ENCODE measurements at regions not wholly inside any gene's neighbourhood (a gene's known extent, or its start where the extent isn't known, plus 50 kb on each side); places are given as distances from the start of the nearest gene placed in this dataset.

DNA sequence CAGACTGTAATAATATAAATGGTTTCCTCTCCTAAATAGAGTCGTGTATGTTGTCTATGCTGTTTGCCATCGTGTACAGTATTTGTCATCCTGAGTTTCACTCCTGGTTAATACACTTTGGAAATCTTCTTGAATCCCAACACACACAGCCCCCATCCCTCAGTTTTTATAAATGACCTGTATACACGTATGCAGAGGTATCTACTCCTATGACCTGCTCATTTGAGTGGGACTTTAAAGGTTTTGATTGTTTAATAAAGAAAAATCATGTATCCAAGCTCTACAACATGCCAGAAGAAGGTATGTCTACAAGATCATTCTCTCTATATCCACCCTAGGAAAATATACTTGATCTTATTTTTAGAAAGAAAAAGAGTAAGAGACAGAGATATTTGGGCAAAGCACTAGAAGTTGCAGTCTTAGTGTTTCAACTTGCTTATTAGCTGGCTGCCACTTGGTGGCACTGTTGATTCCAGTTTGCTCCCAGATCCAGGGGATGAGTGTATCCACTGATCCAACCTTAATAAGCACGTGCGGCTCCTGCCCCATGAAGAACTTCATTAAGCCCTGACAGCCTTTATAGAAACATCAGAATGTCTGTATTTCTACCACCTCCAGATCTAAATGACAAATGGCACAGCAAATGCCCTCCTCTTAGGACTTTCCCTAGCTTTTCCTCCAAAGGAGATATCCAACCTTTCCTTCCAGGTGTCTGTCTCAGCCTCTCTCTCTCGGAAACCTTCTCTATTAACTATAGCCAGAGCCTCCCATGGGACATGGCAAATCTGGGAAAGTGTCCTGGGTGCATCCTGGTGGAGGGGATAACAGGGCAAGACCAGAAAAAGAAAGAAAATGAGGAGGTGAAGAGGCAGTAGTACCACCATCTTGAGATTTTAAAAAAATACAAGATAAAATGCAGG is 181.6 kb upstream of the NEBL start:
- Mint-ChIP-seq H3K27ac (no peak overlapping the region), H3K4me1 (no peaks in the 10 kb centered on the region), H3K9me3 (peaks cover 0 to 2% (median 0%) of the 10 kb centered on the region in 5 donors), H3K36me3 (no peaks in the 10 kb centered on the region), H3K4me3 (no peak overlapping the region), H3K27me3 (no peaks in the 10 kb centered on the region)
- ChIA-PET POLR2A (no interaction called here), CTCF (no interaction called here)
- H3K27me3 ChIP-seq (ENCODE audit: insufficient read depth, low read length, poor library complexity, severe bottlenecking): no peaks in the 10 kb centered on the region
- H3K27ac ChIP-seq (ENCODE audit: low read depth, low read length): no peak overlapping the region
- H3K4me3 ChIP-seq (ENCODE audit: low read length): no peak overlapping the region
- H3K4me1 ChIP-seq (ENCODE audit: insufficient read depth, low read length): no peaks in the 10 kb centered on the region
- DNase-seq: no peak
- H3K9me3 ChIP-seq (ENCODE audit: low read length): no peaks in the 10 kb centered on the region
- H3K36me3 ChIP-seq (ENCODE audit: insufficient read depth, low read length): no peaks in the 10 kb centered on the region

DNA sequence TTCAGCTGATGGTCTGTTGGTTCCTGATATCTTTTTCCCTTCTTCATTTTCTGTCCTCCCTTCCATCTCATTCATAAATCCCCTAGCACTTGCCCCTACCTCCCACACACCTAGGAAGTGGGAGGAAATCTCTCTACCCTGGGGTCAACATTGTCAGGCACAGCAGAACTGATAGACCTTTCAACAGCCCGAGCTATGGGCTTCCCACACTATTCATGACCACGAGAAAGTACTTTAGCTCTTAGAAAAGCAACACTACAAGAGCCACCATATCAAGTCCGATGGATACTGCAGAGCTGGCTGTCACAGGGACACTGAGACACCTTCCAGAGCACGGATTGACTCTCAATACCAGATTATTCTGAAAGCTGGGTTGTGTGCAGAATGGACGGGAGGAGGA is 180.6 kb upstream of the NEBL start:
- no peaks in the 10 kb centered on the region for H3K9me3 ChIP-seq (ENCODE audit: low read length)
- ChIA-PET POLR2A (no interaction called here), CTCF (no interaction called here)
- no peaks in the 10 kb centered on the region for H3K27me3 ChIP-seq (ENCODE audit: insufficient read depth, low read length, poor library complexity, severe bottlenecking)
- Mint-ChIP-seq H3K27ac (no peak overlapping the region), H3K36me3 (no peaks in the 10 kb centered on the region), H3K4me3 (no peak overlapping the region), H3K27me3 (no peaks in the 10 kb centered on the region), H3K4me1 (no peaks in the 10 kb centered on the region), H3K9me3 (peaks cover 0 to 5% (median 0%) of the 10 kb centered on the region in 5 donors)
- H3K27ac ChIP-seq (ENCODE audit: low read depth, low read length): no peak overlapping the region
- H3K4me1 ChIP-seq (ENCODE audit: insufficient read depth, low read length): no peaks in the 10 kb centered on the region
- H3K4me3 ChIP-seq (ENCODE audit: low read length): no peak overlapping the region
- DNase-seq: no peak
- no peaks in the 10 kb centered on the region for H3K36me3 ChIP-seq (ENCODE audit: insufficient read depth, low read length)

DNA sequence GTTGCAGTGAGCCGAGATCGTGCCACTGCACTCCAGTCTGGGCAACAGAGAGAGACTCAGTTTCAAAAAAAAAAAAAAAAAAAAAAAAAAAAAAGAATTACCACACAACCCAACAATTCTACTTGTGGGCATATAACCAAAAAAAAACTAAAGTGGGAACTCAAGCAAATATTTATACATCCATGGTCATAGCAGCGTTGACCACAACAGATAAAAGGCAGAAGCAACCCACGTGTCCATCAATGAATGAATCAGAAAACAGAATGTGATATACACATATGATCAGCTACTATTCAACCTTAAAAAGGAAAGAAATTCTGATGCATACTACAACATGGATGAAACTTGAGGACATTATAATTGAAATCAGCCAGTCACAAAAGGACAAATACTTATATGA is 179.3 kb upstream of the NEBL start:
- Histone ChIP-seq H3K4me1 (ENCODE audit: insufficient read depth, low read length) (no peaks in the 10 kb centered on the region), H3K9me3 (ENCODE audit: low read length) (no peaks in the 10 kb centered on the region), H3K27me3 (ENCODE audit: insufficient read depth, low read length, poor library complexity, severe bottlenecking) (no peaks in the 10 kb centered on the region), H3K36me3 (ENCODE audit: insufficient read depth, low read length) (no peaks in the 10 kb centered on the region), H3K4me3 (ENCODE audit: low read length) (no peak overlapping the region), H3K27ac (ENCODE audit: low read depth, low read length) (no peak overlapping the region)
- ChIA-PET POLR2A (no interaction called here), CTCF (no interaction called here)
- Mint-ChIP-seq H3K9me3 (peaks cover 0 to 5% (median 0%) of the 10 kb centered on the region in 5 donors), H3K4me1 (no peaks in the 10 kb centered on the region), H3K36me3 (no peaks in the 10 kb centered on the region), H3K27me3 (no peaks in the 10 kb centered on the region), H3K27ac (no peak overlapping the region), H3K4me3 (no peak overlapping the region)
- no peak for DNase-seq

DNA sequence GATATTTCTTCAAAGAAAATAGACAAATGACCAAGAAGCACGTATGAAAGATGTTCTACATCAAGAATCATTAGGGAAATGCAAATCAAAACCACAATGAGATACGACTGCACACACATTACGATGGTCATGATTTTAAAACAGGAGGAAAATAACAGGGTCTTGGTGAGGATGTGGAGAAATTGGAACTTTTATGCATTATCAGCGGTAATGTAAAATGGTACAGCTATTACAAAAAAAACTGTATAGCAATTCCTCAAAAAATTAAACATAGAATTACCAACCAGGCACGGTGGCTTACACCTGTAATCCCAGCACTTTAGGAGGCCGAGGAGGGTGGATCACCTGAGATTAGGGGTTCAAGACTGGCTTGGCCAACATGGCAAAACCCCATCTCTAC is 178.8 kb upstream of the NEBL start:
- no peaks in the 10 kb centered on the region for H3K27me3 ChIP-seq (ENCODE audit: insufficient read depth, low read length, poor library complexity, severe bottlenecking)
- H3K27me3 Mint-ChIP-seq: no peaks in the 10 kb centered on the region
- H3K4me3 ChIP-seq (ENCODE audit: low read length): no peak overlapping the region
- H3K4me1 ChIP-seq (ENCODE audit: insufficient read depth, low read length): no peaks in the 10 kb centered on the region
- H3K36me3 ChIP-seq (ENCODE audit: insufficient read depth, low read length): no peaks in the 10 kb centered on the region
- H3K27ac ChIP-seq (ENCODE audit: low read depth, low read length): no peak overlapping the region
- no peak for DNase-seq
- H3K9me3 ChIP-seq (ENCODE audit: low read length): no peaks in the 10 kb centered on the region
- ChIA-PET POLR2A (no interaction called here), CTCF (no interaction called here)
- no peaks in the 10 kb centered on the region for H3K36me3 Mint-ChIP-seq
- H3K27ac Mint-ChIP-seq: no peak overlapping the region
- H3K9me3 Mint-ChIP-seq: peaks cover 0 to 5% (median 0%) of the 10 kb centered on the region in 5 donors
- H3K4me3 Mint-ChIP-seq: no peak overlapping the region
- no peaks in the 10 kb centered on the region for H3K4me1 Mint-ChIP-seq

DNA sequence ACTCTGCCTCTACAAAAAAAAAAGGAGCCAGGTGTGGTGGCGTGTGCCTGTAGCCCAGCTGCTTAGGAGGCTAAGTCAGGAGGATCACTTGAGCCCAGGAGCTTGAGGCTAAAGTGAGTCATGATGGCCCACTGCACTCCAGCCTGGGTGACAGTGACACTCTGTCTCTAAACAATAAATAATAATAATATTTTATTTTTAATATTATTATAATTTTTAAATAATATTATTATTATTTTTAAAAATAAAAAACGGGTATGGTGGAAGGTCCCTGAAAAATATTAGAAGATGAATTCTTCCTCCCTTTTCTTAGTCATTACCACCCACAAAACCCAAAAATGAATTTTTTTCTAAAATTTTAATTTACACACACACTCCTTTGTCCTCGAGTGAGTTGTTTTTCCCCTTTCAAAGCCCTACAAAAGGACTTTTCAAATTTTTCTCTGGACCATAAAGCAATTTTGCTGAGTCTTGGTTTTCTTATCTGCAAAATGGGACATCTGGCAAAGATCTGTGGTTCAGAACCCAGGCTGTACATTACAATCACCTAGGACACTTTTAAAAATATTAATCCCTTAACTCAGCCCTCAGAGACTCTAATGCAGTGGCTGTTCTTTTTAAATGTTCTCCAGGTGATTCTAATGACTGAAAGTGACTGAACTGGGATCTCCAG is 174.0 kb upstream of the NEBL start:
- no peaks in the 10 kb centered on the region for H3K9me3 ChIP-seq (ENCODE audit: low read length)
- H3K27me3 ChIP-seq (ENCODE audit: insufficient read depth, low read length, poor library complexity, severe bottlenecking): no peaks in the 10 kb centered on the region
- H3K36me3 ChIP-seq (ENCODE audit: insufficient read depth, low read length): no peaks in the 10 kb centered on the region
- Mint-ChIP-seq H3K4me3 (no peak overlapping the region), H3K27me3 (no peaks in the 10 kb centered on the region), H3K9me3 (peaks cover 0 to 3% (median 0%) of the 10 kb centered on the region in 5 donors), H3K4me1 (no peaks in the 10 kb centered on the region), H3K36me3 (no peaks in the 10 kb centered on the region), H3K27ac (no peak overlapping the region)
- no peak for DNase-seq
- no peak overlapping the region for H3K4me3 ChIP-seq (ENCODE audit: low read length)
- H3K4me1 ChIP-seq (ENCODE audit: insufficient read depth, low read length): no peaks in the 10 kb centered on the region
- POLR2A ChIA-PET: no interaction called here
- CTCF ChIA-PET: no interaction called here
- H3K27ac ChIP-seq (ENCODE audit: low read depth, low read length): no peak overlapping the region

DNA sequence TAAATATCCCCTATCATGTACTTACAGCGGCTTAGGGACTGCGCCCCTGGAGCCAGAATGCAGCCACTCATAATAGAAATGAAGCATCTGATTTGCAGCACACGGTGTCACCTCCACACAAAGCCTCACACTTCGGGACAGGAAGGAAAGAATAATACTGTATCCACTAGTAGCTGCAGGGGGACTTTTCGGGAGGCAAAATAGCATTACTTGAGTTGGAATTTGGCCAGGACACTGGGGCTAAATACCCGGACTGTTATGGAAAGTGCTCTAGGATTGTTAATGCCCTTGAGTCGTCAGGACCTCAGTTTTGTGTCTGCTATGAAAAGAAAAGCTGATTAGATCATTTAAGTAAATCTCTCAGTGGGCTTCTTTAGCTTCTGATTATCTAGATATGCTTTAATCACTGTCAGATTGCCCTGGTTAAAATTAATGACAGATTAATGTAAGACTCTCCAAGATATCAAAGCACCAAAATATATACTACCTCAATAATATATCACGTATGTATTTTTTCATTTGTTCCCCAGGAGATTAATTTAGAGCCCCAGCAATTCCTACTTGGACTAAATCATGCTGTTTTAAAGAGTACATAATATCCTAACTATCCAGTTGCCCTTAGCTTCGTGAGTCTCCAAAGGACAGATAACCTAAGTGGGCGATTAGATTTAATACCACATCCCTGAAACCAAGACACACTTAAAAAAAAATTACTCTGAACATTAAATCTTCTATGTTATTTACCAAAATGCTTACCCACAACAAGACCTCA is 173.0 kb upstream of the NEBL start:
- no peak overlapping the region for H3K27ac Mint-ChIP-seq
- H3K4me3 ChIP-seq (ENCODE audit: low read length): no peak overlapping the region
- ChIA-PET POLR2A (no interaction called here), CTCF (no interaction called here)
- H3K27me3 Mint-ChIP-seq: no peaks in the 10 kb centered on the region
- no peaks in the 10 kb centered on the region for H3K36me3 ChIP-seq (ENCODE audit: insufficient read depth, low read length)
- no peaks in the 10 kb centered on the region for H3K9me3 ChIP-seq (ENCODE audit: low read length)
- H3K27ac ChIP-seq (ENCODE audit: low read depth, low read length): no peak overlapping the region
- DNase-seq: no peak
- no peaks in the 10 kb centered on the region for H3K4me1 ChIP-seq (ENCODE audit: insufficient read depth, low read length)
- H3K4me1 Mint-ChIP-seq: no peaks in the 10 kb centered on the region
- H3K36me3 Mint-ChIP-seq: no peaks in the 10 kb centered on the region
- H3K27me3 ChIP-seq (ENCODE audit: insufficient read depth, low read length, poor library complexity, severe bottlenecking): no peaks in the 10 kb centered on the region
- H3K9me3 Mint-ChIP-seq: peaks cover 0 to 3% (median 0%) of the 10 kb centered on the region in 5 donors
- no peak overlapping the region for H3K4me3 Mint-ChIP-seq

DNA sequence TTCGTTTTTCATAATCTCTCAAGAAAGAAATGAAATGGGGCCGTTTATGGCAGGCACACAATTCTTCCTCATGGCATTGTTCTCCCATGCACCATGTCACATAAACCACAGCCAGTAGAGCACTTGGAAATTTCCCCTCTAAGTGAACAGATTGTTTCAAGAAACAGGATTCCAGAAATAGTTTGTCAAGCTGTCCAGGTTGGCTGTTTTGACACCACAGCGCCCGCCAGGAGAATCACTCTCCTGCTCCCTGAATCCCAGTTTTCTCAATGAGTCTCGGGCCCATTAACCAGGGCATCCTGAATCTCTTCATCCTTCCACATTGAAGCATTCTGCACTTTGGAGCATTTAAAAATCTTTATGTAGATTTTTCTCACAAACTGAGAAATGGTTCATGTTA is 172.2 kb upstream of the NEBL start:
- H3K4me1 Mint-ChIP-seq: no peaks in the 10 kb centered on the region
- Histone ChIP-seq H3K4me3 (ENCODE audit: low read length) (no peak overlapping the region), H3K36me3 (ENCODE audit: insufficient read depth, low read length) (no peaks in the 10 kb centered on the region), H3K27ac (ENCODE audit: low read depth, low read length) (no peak overlapping the region), H3K9me3 (ENCODE audit: low read length) (no peaks in the 10 kb centered on the region), H3K4me1 (ENCODE audit: insufficient read depth, low read length) (no peaks in the 10 kb centered on the region), H3K27me3 (ENCODE audit: insufficient read depth, low read length, poor library complexity, severe bottlenecking) (no peaks in the 10 kb centered on the region)
- H3K27me3 Mint-ChIP-seq: peaks cover 0 to 3% of the 10 kb centered on the region in 2 donors
- ChIA-PET CTCF (no interaction called here), POLR2A (no interaction called here)
- no peak overlapping the region for H3K27ac Mint-ChIP-seq
- no peak for DNase-seq
- no peak overlapping the region for H3K4me3 Mint-ChIP-seq
- H3K36me3 Mint-ChIP-seq: no peaks in the 10 kb centered on the region
- peaks cover 0 to 3% (median 0%) of the 10 kb centered on the region in 5 donors for H3K9me3 Mint-ChIP-seq

DNA sequence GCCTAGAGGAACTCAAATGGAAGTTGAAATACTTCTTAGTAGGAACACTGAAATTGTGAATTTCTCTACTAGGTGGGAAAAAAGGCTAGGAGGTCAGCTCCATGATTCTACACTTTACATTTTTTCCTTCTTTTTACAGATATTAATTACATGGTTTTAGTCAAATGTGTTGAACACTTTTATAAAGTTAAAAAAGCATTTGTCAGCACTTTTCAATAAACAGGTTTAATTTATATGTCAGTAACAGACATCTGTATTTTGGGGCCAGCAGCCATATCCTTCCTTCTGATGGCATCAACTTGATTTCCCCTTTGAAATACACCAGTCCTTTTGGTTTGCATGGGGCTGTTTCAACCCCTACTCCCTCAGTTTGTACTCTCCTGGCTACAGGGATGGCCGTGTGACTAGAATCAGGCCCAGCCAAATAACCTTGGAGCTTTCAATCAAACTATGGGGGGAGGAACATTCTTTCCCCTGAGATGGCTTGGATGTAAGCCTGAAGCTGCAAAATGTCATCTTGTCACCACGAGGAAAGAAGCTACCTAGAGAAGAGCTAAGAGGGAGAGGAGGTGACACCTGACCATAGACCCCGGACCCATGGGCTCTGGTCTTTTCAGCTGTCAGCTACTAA is 171.0 kb upstream of the NEBL start:
- Histone ChIP-seq H3K27me3 (ENCODE audit: insufficient read depth, low read length, poor library complexity, severe bottlenecking) (no peaks in the 10 kb centered on the region), H3K36me3 (ENCODE audit: insufficient read depth, low read length) (no peaks in the 10 kb centered on the region), H3K4me3 (ENCODE audit: low read length) (no peak overlapping the region), H3K9me3 (ENCODE audit: low read length) (no peaks in the 10 kb centered on the region), H3K4me1 (ENCODE audit: insufficient read depth, low read length) (no peaks in the 10 kb centered on the region), H3K27ac (ENCODE audit: low read depth, low read length) (no peak overlapping the region)
- Mint-ChIP-seq H3K36me3 (no peaks in the 10 kb centered on the region), H3K4me1 (no peaks in the 10 kb centered on the region), H3K27ac (no peak overlapping the region), H3K27me3 (peaks cover 0 to 3% of the 10 kb centered on the region in 2 donors), H3K4me3 (no peak overlapping the region), H3K9me3 (peaks cover 0 to 3% (median 0%) of the 10 kb centered on the region in 5 donors)
- ChIA-PET POLR2A (no interaction called here), CTCF (interaction anchor here (1.0 to 1.4 kb wide), 2 partner anchors 9 to 10 kb away, joined by 3 read pairs; no protein-coding TSS in a partner anchor)
- DNase-seq: no peak

Measured in CD8-positive, alpha-beta memory T cell (primary cell).